SK-N-SH (cell line): ENCODE measurements at regions not wholly inside any gene's neighbourhood (a gene's known extent, or its start where the extent isn't known, plus 50 kb on each side); places are given as distances from the start of the nearest gene placed in this dataset.

ENCODE experiments used
- CTCF ChIA-PET: fragments of 300-600, 350-600 bp; formaldehyde crosslinking; extraction: SDS; loops from one replicate; lab custom pipeline; 2021; lab: Yijun Ruan, JAX
- POLR2A ChIA-PET: fragments of 350-600 bp; sonication (Branson Sonifier 250); formaldehyde crosslinking; extraction: SDS; loops from one replicate; lab custom pipeline; 2020; ENCODE audit warnings: antibody characterized with exemption, inconsistent platforms; lab: Yijun Ruan, JAX
- DNase-seq: peaks from one replicate; pipeline ENCODE4 v3.0.0; 2012
- H2AFZ ChIP-seq: fragments of 200-600 bp; sonication (generic); 2 replicates; pipeline ENCODE4 v1.8.1; 2016; ENCODE audit warnings: antibody characterized with exemption, mild to moderate bottlenecking, low read depth
- H3F3A ChIP-seq: fragments of 200-600 bp; sonication (generic); replicated peaks from 2 replicates; pipeline ENCODE3; 2016; ENCODE audit warnings: antibody characterized with exemption, mild to moderate bottlenecking; ENCODE audit not compliant: insufficient read depth
- H3K27ac ChIP-seq, 2 experiments: fragments of 200-500 bp in 1 of 2; fragments of 200-600 bp in 1 of 2; sonication (Bioruptor generic) in 1 of 2; sonication (generic), shearing (Covaris generic) in 1 of 2; 2 replicates each; pipeline versions ENCODE4 v1.5.1 to v1.6.1; 2014 to 2016; ENCODE audit warnings: low read depth in 2 of 2, inconsistent platforms in 1 of 2, low read length in 1 of 2, mild to moderate bottlenecking in 1 of 2, mixed read lengths in 1 of 2
- H3K27me3 ChIP-seq: fragments of 200-600 bp; sonication (generic), shearing (Covaris generic); 2 replicates; pipeline ENCODE4 v1.6.1; 2016; ENCODE audit warnings: mixed run types; ENCODE audit not compliant: insufficient read depth
- H3K36me3 ChIP-seq, 2 experiments: fragments of 200-500 bp in 1 of 2; fragments of 200-600 bp in 1 of 2; sonication (Bioruptor generic) in 1 of 2; sonication (generic) in 1 of 2; replicated peaks in 1 of 2; 2 replicates each; pipeline versions ENCODE3 to v1.5.1; 2014 to 2016; ENCODE audit warnings: low read length in 1 of 2, mild to moderate bottlenecking in 1 of 2; ENCODE audit not compliant: insufficient read depth in 2 of 2, control insufficient read depth in 1 of 2
- H3K4me1 ChIP-seq, 2 experiments: fragments of 200-500 bp in 1 of 2; fragments of 200-600 bp in 1 of 2; sonication (Bioruptor generic) in 1 of 2; sonication (generic), shearing (Covaris generic) in 1 of 2; 2 replicates each; pipeline versions ENCODE4 v1.5.1 to v1.6.1; 2014 to 2016; ENCODE audit warnings: low read depth in 1 of 2, low read length in 1 of 2, mixed run types in 1 of 2; ENCODE audit not compliant: insufficient read depth in 2 of 2, control insufficient read depth in 1 of 2
- H3K4me2 ChIP-seq: fragments of 200-600 bp; sonication (generic), shearing (Covaris generic); 2 replicates; pipeline ENCODE4 v1.6.1; 2017; ENCODE audit warnings: mixed run types
- H3K4me3 ChIP-seq, 2 experiments: fragments of 200-500 bp in 1 of 2; fragments of 200-600 bp in 1 of 2; sonication (Bioruptor generic) in 1 of 2; sonication (generic), shearing (Covaris generic) in 1 of 2; 2 replicates each; pipeline versions ENCODE4 v1.5.1 to v1.8.1; 2014 to 2016; ENCODE audit warnings: low read depth in 2 of 2, inconsistent platforms in 1 of 2, low read length in 1 of 2, mild to moderate bottlenecking in 1 of 2, mixed read lengths in 1 of 2, moderate library complexity in 1 of 2
- H3K79me2 ChIP-seq: fragments of 200-600 bp; sonication (generic); 2 replicates; pipeline ENCODE4 v1.8.1; 2017; ENCODE audit warnings: mild to moderate bottlenecking; ENCODE audit not compliant: insufficient read depth
- H3K9ac ChIP-seq: fragments of 200-600 bp; sonication (generic); 2 replicates; pipeline ENCODE4 v1.6.1; 2017; ENCODE audit warnings: mixed run types
- H3K9me2 ChIP-seq: fragments of 200-600 bp; sonication (generic); 2 replicates; pipeline ENCODE4 v1.6.1; 2017; ENCODE audit warnings: mixed run types
- H3K9me3 ChIP-seq: fragments of 200-600 bp; sonication (generic); 2 replicates; pipeline ENCODE4 v1.6.1; 2017; ENCODE audit warnings: mixed run types, mild to moderate bottlenecking, moderate library complexity
- H4K20me1 ChIP-seq: fragments of 200-600 bp; sonication (generic); 2 replicates; pipeline ENCODE4 v1.6.1; 2017; ENCODE audit warnings: mild to moderate bottlenecking, mixed run types; ENCODE audit not compliant: insufficient read depth
- CHD2 ChIP-seq: fragments of 150-350 bp; IDR thresholded peaks from 2 replicates; pipeline ENCODE4 v1.6.1; 2018; ENCODE audit warnings: low read length; ENCODE audit not compliant: partially characterized antibody
- ELF1 ChIP-seq: IDR thresholded peaks from 2 replicates; pipeline ENCODE4 v1.4.0; 2012
- FOXJ3 ChIP-seq: sonication (generic); formaldehyde crosslinking; IDR thresholded peaks from 2 replicates; pipeline ENCODE4 v1.5.1; 2020; ENCODE audit warnings: mild to moderate bottlenecking, missing genetic modification reagents
- FOXM1 ChIP-seq: IDR thresholded peaks from 2 replicates; pipeline ENCODE4 v1.4.0; 2012; ENCODE audit warnings: low read depth, mild to moderate bottlenecking
- GATA2 ChIP-seq: sonication (generic); formaldehyde crosslinking; IDR thresholded peaks from 2 replicates; pipeline ENCODE4 v1.5.0; 2020; ENCODE audit warnings: mild to moderate bottlenecking, missing genetic modification reagents
- JUND ChIP-seq: IDR thresholded peaks from 2 replicates; pipeline ENCODE4 v1.4.0; 2012
- NRF1 ChIP-seq: IDR thresholded peaks from 2 replicates; pipeline ENCODE4 v1.6.1; 2012; ENCODE audit warnings: low read depth, mild to moderate bottlenecking, low read length
- RCOR1 ChIP-seq: fragments of 150-350 bp; IDR thresholded peaks from 2 replicates; pipeline ENCODE4 v1.6.1; 2017; ENCODE audit warnings: antibody characterized with exemption, low read length
- REST ChIP-seq: IDR thresholded peaks from 2 replicates; pipeline ENCODE4 v1.6.1; 2012; ENCODE audit warnings: mild to moderate bottlenecking, low read depth, low read length, moderate library complexity
- RXRA ChIP-seq: IDR thresholded peaks from 2 replicates; pipeline ENCODE4 v1.4.0; 2012; ENCODE audit warnings: low read depth, mild to moderate bottlenecking, borderline replicate concordance
- SIN3A ChIP-seq: IDR thresholded peaks from 2 replicates; pipeline ENCODE4 v1.6.1; 2012; ENCODE audit warnings: low read depth, mild to moderate bottlenecking, low read length, moderate library complexity, borderline replicate concordance
- SMC3 ChIP-seq: IDR thresholded peaks from 2 replicates; pipeline ENCODE4 v1.6.1; 2012; ENCODE audit warnings: low read depth, low read length, improper control_type of control experiment
- TEAD4 ChIP-seq: IDR thresholded peaks from 2 replicates; pipeline ENCODE4 v1.4.0; 2012; ENCODE audit warnings: mild to moderate bottlenecking, borderline replicate concordance; ENCODE audit not compliant: insufficient read depth
- USF1 ChIP-seq: IDR thresholded peaks from 2 replicates; pipeline ENCODE4 v1.4.0; 2012; ENCODE audit warnings: low read depth, borderline replicate concordance
- YY1 ChIP-seq: IDR thresholded peaks from 2 replicates; pipeline ENCODE4 v1.4.0; 2012; ENCODE audit warnings: low read depth, mild to moderate bottlenecking
- WGBS: methylation state at CpG from one replicate; pipeline ENCODE4 v1.1.6; 2017; ENCODE audit warnings: low lambda C conversion rate; 5-methylcytosine and 5-hydroxymethylcytosine counted together
- TF ChIP-seq, protein P1 (sequence below): fragments of 200-600 bp; sonication (generic); IDR thresholded peaks from 2 replicates; pipeline ENCODE4 v1.6.1; 2017; ENCODE audit warnings: antibody characterized with exemption, mild to moderate bottlenecking, moderate library complexity
- TF ChIP-seq, protein P2 (sequence below): fragments of 150-350 bp; IDR thresholded peaks from 2 replicates; pipeline ENCODE4 v1.6.1; 2017; ENCODE audit warnings: antibody characterized with exemption, low read length, low read depth, borderline replicate concordance

- TF ChIP-seq REST: no peak
- no peak for TF ChIP-seq RCOR1
Measured at GRCh38 chr7:93821463-93821862, 69.1 kb downstream of the TFPI2 start (continued).

DNA sequence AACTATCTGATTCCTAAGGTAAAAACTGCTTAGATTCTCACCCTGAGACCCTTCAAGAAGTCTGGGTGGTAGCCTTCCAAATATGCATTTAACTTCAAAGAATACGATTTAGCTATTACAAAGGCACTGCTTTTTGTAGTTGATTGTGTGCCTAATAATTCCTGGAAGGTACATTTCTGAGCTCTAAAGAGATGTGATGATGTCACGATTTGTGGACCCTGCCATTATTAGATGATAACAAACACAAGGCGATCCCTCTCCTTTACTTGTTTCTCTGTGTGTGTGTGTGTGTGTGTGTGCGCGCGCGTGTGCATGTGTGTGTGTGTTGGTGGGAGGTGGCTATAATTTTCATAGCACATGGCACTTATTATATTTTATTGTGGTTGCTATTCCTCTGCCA is 70.9 kb downstream of the TFPI2 start:
- ChIA-PET POLR2A (no interaction called here), CTCF (no interaction called here)
- TF ChIP-seq FOXM1 (no peak), ELF1 (no peak), JUND (no peak), YY1 (no peak), TEAD4 (no peak), USF1 (no peak)
- TF ChIP-seq, protein P1, sequence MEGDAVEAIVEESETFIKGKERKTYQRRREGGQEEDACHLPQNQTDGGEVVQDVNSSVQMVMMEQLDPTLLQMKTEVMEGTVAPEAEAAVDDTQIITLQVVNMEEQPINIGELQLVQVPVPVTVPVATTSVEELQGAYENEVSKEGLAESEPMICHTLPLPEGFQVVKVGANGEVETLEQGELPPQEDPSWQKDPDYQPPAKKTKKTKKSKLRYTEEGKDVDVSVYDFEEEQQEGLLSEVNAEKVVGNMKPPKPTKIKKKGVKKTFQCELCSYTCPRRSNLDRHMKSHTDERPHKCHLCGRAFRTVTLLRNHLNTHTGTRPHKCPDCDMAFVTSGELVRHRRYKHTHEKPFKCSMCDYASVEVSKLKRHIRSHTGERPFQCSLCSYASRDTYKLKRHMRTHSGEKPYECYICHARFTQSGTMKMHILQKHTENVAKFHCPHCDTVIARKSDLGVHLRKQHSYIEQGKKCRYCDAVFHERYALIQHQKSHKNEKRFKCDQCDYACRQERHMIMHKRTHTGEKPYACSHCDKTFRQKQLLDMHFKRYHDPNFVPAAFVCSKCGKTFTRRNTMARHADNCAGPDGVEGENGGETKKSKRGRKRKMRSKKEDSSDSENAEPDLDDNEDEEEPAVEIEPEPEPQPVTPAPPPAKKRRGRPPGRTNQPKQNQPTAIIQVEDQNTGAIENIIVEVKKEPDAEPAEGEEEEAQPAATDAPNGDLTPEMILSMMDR: no peak
- Histone ChIP-seq H3K4me1 (no peaks in the 10 kb centered on the region), H3K4me3 (no peak overlapping the region), H3K9me2 (0 out of 2 replicates have a peak, but pooled peaks cover 3% of the 10 kb centered on the region), H3F3A (peaks cover 4% of the 10 kb centered on the region), H3K79me2 (no peaks in the 10 kb centered on the region), H3K4me2 (no peak overlapping the region), H3K9me3 (no peaks in the 10 kb centered on the region), H3K27ac (no peak overlapping the region), H2AFZ (no peak overlapping the region), H3K36me3 (no peaks in the 10 kb centered on the region), H3K27me3 (no peaks in the 10 kb centered on the region), H3K9ac (no peak overlapping the region), H4K20me1 (no peaks in the 10 kb centered on the region)
- no peak for DNase-seq
- WGBS: 81% methylated on average over 7 of the region's 7 CpGs

DNA sequence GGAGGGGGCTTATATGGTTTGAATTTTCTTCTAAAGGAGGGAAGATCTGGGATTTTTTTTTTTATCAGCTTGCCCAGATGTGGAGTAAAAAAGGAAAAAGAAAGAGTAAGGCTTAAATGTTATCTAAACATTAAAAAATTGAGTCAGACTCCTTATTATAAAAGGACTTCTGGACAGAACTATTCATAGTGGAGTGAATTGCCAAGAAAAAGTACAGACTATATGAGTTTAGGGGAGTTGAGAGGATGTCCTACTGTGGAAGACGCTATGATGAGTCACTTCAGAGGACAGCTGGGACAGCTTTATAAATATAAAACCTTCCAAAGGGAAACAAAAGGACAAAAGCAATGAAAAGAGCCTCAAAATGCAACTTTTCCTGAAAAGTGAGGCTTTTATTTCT is 73.0 kb downstream of the TFPI2 start:
- Histone ChIP-seq H3K79me2 (no peaks in the 10 kb centered on the region), H3K4me2 (no peak overlapping the region), H3K27ac (no peak overlapping the region), H3K9me3 (no peaks in the 10 kb centered on the region), H3K36me3 (no peaks in the 10 kb centered on the region), H3K9ac (no peak overlapping the region), H3K4me1 (no peaks in the 10 kb centered on the region), H4K20me1 (no peaks in the 10 kb centered on the region), H2AFZ (peak overlapping the region; percentile 16; the same call in 1 of the 2 replicates), H3K9me2 (0 out of 2 replicates have a peak, but pooled peaks cover 3% of the 10 kb centered on the region), H3K27me3 (no peaks in the 10 kb centered on the region)
- no peak for DNase-seq
- 32% methylated on average over 1 of the region's 1 CpG for WGBS
- POLR2A ChIA-PET: no interaction called here
- CTCF ChIA-PET: no interaction called here
- TF ChIP-seq GATA2 (CRISPR knock-in tag) (no peak), CHD2 (no peak), RCOR1 (no peak), RXRA (no peak), SMC3 (no peak), NRF1 (no peak), FOXJ3 (CRISPR knock-in tag) (no peak), SIN3A (no peak)
- TF ChIP-seq, protein P2, sequence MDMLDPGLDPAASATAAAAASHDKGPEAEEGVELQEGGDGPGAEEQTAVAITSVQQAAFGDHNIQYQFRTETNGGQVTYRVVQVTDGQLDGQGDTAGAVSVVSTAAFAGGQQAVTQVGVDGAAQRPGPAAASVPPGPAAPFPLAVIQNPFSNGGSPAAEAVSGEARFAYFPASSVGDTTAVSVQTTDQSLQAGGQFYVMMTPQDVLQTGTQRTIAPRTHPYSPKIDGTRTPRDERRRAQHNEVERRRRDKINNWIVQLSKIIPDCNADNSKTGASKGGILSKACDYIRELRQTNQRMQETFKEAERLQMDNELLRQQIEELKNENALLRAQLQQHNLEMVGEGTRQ: no peak
- TF ChIP-seq, all 33 proteins: peak for 0
- peaks cover 4% of the 10 kb centered on the region for H3F3A ChIP-seq
- no peak overlapping the region for H3K4me3 ChIP-seq
